IMR-90 (cell line): ENCODE measurements at regions not wholly inside any gene's neighbourhood (a gene's known extent, or its start where the extent isn't known, plus 50 kb on each side); places are given as distances from the start of the nearest gene placed in this dataset.

ENCODE experiments used
- ATAC-seq: fragments of 200-7000 bp; cut with Tn5 transposase; 2 replicates; pipeline ENCODE4 v1.9.1; 2020; ENCODE audit warnings: low read depth, mild to moderate bottlenecking, moderate library complexity
- BruUV-seq: library from RNA; stranded (reverse); fragments of 400-500 nt; replicated peaks from 2 replicates; lab custom pipeline; 2021; lab: Mats Ljungman, UMichigan
- CTCF ChIA-PET: fragments of 300-600 bp; formaldehyde crosslinking; extraction: SDS; loops from one replicate; lab custom pipeline; 2021; ENCODE audit warnings: antibody characterized with exemption; lab: Yijun Ruan, JAX
- POLR2A ChIA-PET: fragments of 300-600 bp; sonication (Branson Sonifier 250); formaldehyde crosslinking; loops from one replicate; lab custom pipeline; 2022; ENCODE audit warnings: antibody characterized with exemption; ENCODE audit not compliant: unreplicated experiment; lab: Charles Lee
- DNase-seq: peaks from one replicate; pipeline ENCODE4 v3.0.0; 2013
- H2AFZ ChIP-seq: replicated peaks from 2 replicates; pipeline ENCODE3; 2013; ENCODE audit warnings: low read length, mild to moderate bottlenecking; ENCODE audit not compliant: poor library complexity
- H2AK5ac ChIP-seq: 2 replicates; pipeline ENCODE4 v1.6.1; 2013; ENCODE audit warnings: low read depth, low read length, inconsistent platforms
- H2AK9ac ChIP-seq: replicated peaks from 2 replicates; pipeline ENCODE3; 2013; ENCODE audit warnings: mild to moderate bottlenecking, low read depth, low read length, moderate library complexity; ENCODE audit not compliant: poor library complexity
- H2BK120ac ChIP-seq: 2 replicates; pipeline ENCODE4 v1.6.1; 2013; ENCODE audit warnings: low read depth, low read length, inconsistent platforms
- H2BK15ac ChIP-seq: 3 replicates; pipeline ENCODE4 v1.6.1; 2013; ENCODE audit warnings: low read depth, low read length, inconsistent platforms
- H2BK20ac ChIP-seq: 2 replicates; pipeline ENCODE4 v1.6.1; 2013; ENCODE audit warnings: low read depth, mild to moderate bottlenecking, inconsistent platforms, low read length, moderate library complexity
- H2BK5ac ChIP-seq: 2 replicates; pipeline ENCODE4 v1.6.1; 2013; ENCODE audit warnings: mild to moderate bottlenecking, low read depth, low read length, inconsistent platforms; ENCODE audit not compliant: poor library complexity, severe bottlenecking
- H3K14ac ChIP-seq: replicated peaks from 2 replicates; pipeline ENCODE4 v1.6.1; 2013; ENCODE audit warnings: low read depth, low read length, inconsistent platforms
- H3K18ac ChIP-seq: 2 replicates; pipeline ENCODE4 v1.6.1; 2013; ENCODE audit warnings: low read depth, low read length, control low read depth
- H3K23ac ChIP-seq: 2 replicates; pipeline ENCODE4 v1.6.1; 2013; ENCODE audit warnings: low read depth, low read length, inconsistent platforms
- H3K27ac ChIP-seq: 2 replicates; pipeline ENCODE4 v1.5.1; 2013; ENCODE audit warnings: mild to moderate bottlenecking, control low read depth, low read length; ENCODE audit not compliant: insufficient read depth
- H3K27me3 ChIP-seq: 2 replicates; pipeline ENCODE4 v1.6.1; 2013; ENCODE audit warnings: low read length; ENCODE audit not compliant: control insufficient read depth, insufficient read depth
- H3K36me3 ChIP-seq: 2 replicates; pipeline ENCODE4 v1.6.1; 2013; ENCODE audit warnings: low read length, mixed read lengths; ENCODE audit not compliant: control insufficient read depth, insufficient read depth
- H3K4ac ChIP-seq: 2 replicates; pipeline ENCODE4 v1.6.1; 2013; ENCODE audit warnings: low read depth, low read length, inconsistent platforms
- H3K4me1 ChIP-seq: 2 replicates; pipeline ENCODE4 v1.6.1; 2013; ENCODE audit warnings: low read length, mixed read lengths; ENCODE audit not compliant: control insufficient read depth, insufficient read depth
- H3K4me2 ChIP-seq: 2 replicates; pipeline ENCODE4 v1.6.1; 2013; ENCODE audit warnings: low read depth, mild to moderate bottlenecking, control low read depth, low read length, moderate library complexity
- H3K4me3 ChIP-seq: 2 replicates; pipeline ENCODE4 v1.5.1; 2013; ENCODE audit warnings: low read depth, mild to moderate bottlenecking, control low read depth, low read length, moderate library complexity; ENCODE audit not compliant: insufficient read depth
- H3K56ac ChIP-seq: 2 replicates; pipeline ENCODE4 v1.6.1; 2013; ENCODE audit warnings: low read length, inconsistent platforms; ENCODE audit not compliant: insufficient read depth; ENCODE audit errors: extremely low read depth
- H3K79me1 ChIP-seq, 2 experiments: 2 replicates each; pipeline ENCODE4 v1.6.1; 2013; ENCODE audit warnings: low read length in 2 of 2, inconsistent platforms in 1 of 2, low read depth in 1 of 2
- H3K9ac ChIP-seq: 2 replicates; pipeline ENCODE4 v1.6.1; 2013; ENCODE audit warnings: low read depth, low read length, control low read depth
- H3K9me1 ChIP-seq: 2 replicates; pipeline ENCODE4 v1.6.1; 2013; ENCODE audit warnings: low read length, inconsistent platforms; ENCODE audit not compliant: insufficient read depth
- H3K9me3 ChIP-seq: 2 replicates; pipeline ENCODE4 v1.6.1; 2013; ENCODE audit warnings: low read length; ENCODE audit not compliant: control insufficient read depth, insufficient read depth
- H4K20me1 ChIP-seq: 2 replicates; pipeline ENCODE4 v1.6.1; 2013; ENCODE audit warnings: low read length, inconsistent platforms; ENCODE audit not compliant: insufficient read depth
- H4K5ac ChIP-seq: 2 replicates; pipeline ENCODE4 v1.6.1; 2013; ENCODE audit warnings: mild to moderate bottlenecking, low read depth, low read length, control low read depth
- H4K8ac ChIP-seq, 2 experiments: 2 replicates each; pipeline ENCODE4 v1.6.1; 2013; ENCODE audit warnings: low read depth in 2 of 2, low read length in 2 of 2, control low read depth in 1 of 2, inconsistent platforms in 1 of 2
- H4K91ac ChIP-seq: 2 replicates; pipeline ENCODE4 v1.6.1; 2013; ENCODE audit warnings: low read depth, low read length, inconsistent platforms; ENCODE audit not compliant: insufficient read depth
- BHLHE40 ChIP-seq: fragments of 150-350 bp; IDR thresholded peaks from 2 replicates; pipeline ENCODE4 v1.6.1; 2016; ENCODE audit warnings: mild to moderate bottlenecking, low read depth, low read length
- CEBPB ChIP-seq: IDR thresholded peaks from 2 replicates; pipeline ENCODE4 v1.6.1; 2012; ENCODE audit warnings: low read depth, low read length, improper control_type of control experiment
- CHD1 ChIP-seq: IDR thresholded peaks from 2 replicates; pipeline ENCODE4 v1.6.1; 2012; ENCODE audit warnings: low read depth, low read length, improper control_type of control experiment
- CTCF ChIP-seq: conservative IDR thresholded peaks from 2 replicates; pipeline ENCODE4 v1.5.1; 2012; ENCODE audit warnings: mild to moderate bottlenecking, low read depth, low read length, improper control_type of control experiment
- ELK1 ChIP-seq: fragments of 150-350 bp; IDR thresholded peaks from 2 replicates; pipeline ENCODE4 v1.6.1; 2016; ENCODE audit warnings: low read depth, mild to moderate bottlenecking, low read length, moderate library complexity, borderline replicate concordance
- FOS ChIP-seq: fragments of 150-350 bp; IDR thresholded peaks from 2 replicates; pipeline ENCODE4 v1.6.1; 2016; ENCODE audit warnings: low read depth, low read length
- MAFK ChIP-seq: IDR thresholded peaks from 2 replicates; pipeline ENCODE4 v1.6.1; 2012; ENCODE audit warnings: low read depth, low read length, improper control_type of control experiment
- MAZ ChIP-seq: IDR thresholded peaks from 2 replicates; pipeline ENCODE4 v1.6.1; 2012; ENCODE audit warnings: low read depth, mild to moderate bottlenecking, low read length, improper control_type of control experiment, moderate library complexity, borderline replicate concordance
- MXI1 ChIP-seq: IDR thresholded peaks from 2 replicates; pipeline ENCODE4 v1.6.1; 2012; ENCODE audit warnings: low read depth, mild to moderate bottlenecking, low read length, moderate library complexity, borderline replicate concordance
- NFE2L2 ChIP-seq: fragments of 150-350 bp; IDR thresholded peaks from 2 replicates; pipeline ENCODE4 v1.6.1; 2016; ENCODE audit warnings: low read depth, mild to moderate bottlenecking, low read length
- POLR2A ChIP-seq: IDR thresholded peaks from 2 replicates; pipeline ENCODE4 v1.6.1; 2012; ENCODE audit warnings: mild to moderate bottlenecking, low read depth, low read length
- RAD21 ChIP-seq: IDR thresholded peaks from 2 replicates; pipeline ENCODE4 v1.6.1; 2012; ENCODE audit warnings: low read length, improper control_type of control experiment
- RCOR1 ChIP-seq: IDR thresholded peaks from 2 replicates; pipeline ENCODE4 v1.6.1; 2012; ENCODE audit warnings: mild to moderate bottlenecking, low read length, improper control_type of control experiment; ENCODE audit not compliant: insufficient replicate concordance
- RFX5 ChIP-seq: IDR thresholded peaks from 2 replicates; pipeline ENCODE4 v1.8.0; 2012; ENCODE audit warnings: low read depth, mild to moderate bottlenecking, low read length, moderate library complexity
- SMC3 ChIP-seq: fragments of 150-350 bp; IDR thresholded peaks from 2 replicates; pipeline ENCODE4 v1.6.1; 2016; ENCODE audit warnings: low read depth, mild to moderate bottlenecking, antibody characterized with exemption, low read length, moderate library complexity
- USF2 ChIP-seq: fragments of 150-350 bp; IDR thresholded peaks from 2 replicates; pipeline ENCODE4 v1.6.1; 2017; ENCODE audit warnings: mild to moderate bottlenecking, antibody characterized with exemption, low read length, low read depth
- WGBS, 2 experiments: methylation state at CpG; one replicate each; pipeline versions ENCODE4 v1.1.5 to v1.1.7; 2013; ENCODE audit warnings: missing lambda C conversion rate in 2 of 2; ENCODE audit not compliant: insufficient read length in 1 of 2; ENCODE audit errors: extremely low coverage in 2 of 2; 5-methylcytosine and 5-hydroxymethylcytosine counted together
- dilution Hi-C: fragments of 300-500 bp; cut with HindIII; formaldehyde crosslinking; loops from one replicate; pipeline ENCODE4 v1.14.3; 2018; ENCODE audit warnings: low sequenced_read_pairs; ENCODE audit not compliant: unreplicated experiment
- in situ Hi-C: fragments of 300-500 bp; cut with MboI; formaldehyde crosslinking; loops from 3 replicates; pipeline ENCODE4 v1.14.3; 2019; ENCODE audit warnings: low sequenced_read_pairs, inconsistent platforms, mixed read lengths
- intact Hi-C: fragments of 100-400 bp; cut with micrococcal nuclease; formaldehyde crosslinking; loops from 2 replicates; pipeline ENCODE4 v1.10.0; 2022

GRCh38 chr16:55954906-55955305 lies 79.7 kb upstream of the CES5A start:
- no peak overlapping the region for H3K4ac ChIP-seq
- intact Hi-C loops (no loop called here), dilution Hi-C loops (no loop called here), in situ Hi-C loops (no loop called here)
- DNase-seq = no peak
- no peak overlapping the region for H3K23ac ChIP-seq
- no peak overlapping the region for H2AFZ ChIP-seq
- H3K79me1 ChIP-seq = no peaks in the 10 kb centered on the region
- H3K4me2 ChIP-seq = no peak overlapping the region
- no peaks in the 10 kb centered on the region for H3K36me3 ChIP-seq
- WGBS, 2 experiments = 71% methylated on average over 1 of the region's 2 CpGs; no CpG with 5 or more reads in 1 of the 2 experiments
- H3K56ac ChIP-seq = no peak overlapping the region
- H3K9me1 ChIP-seq = no peaks in the 10 kb centered on the region
- no peak for TF ChIP-seq SMC3
- no peak for TF ChIP-seq USF2
- TF ChIP-seq RAD21 = no peak
- no peak for TF ChIP-seq RFX5
- TF ChIP-seq BHLHE40 = no peak
- no peak for TF ChIP-seq CHD1
- no peak for TF ChIP-seq ELK1
- TF ChIP-seq CEBPB = no peak
- TF ChIP-seq MAFK = no peak
- TF ChIP-seq MAZ = no peak
- no peak for TF ChIP-seq POLR2A
- no peak for TF ChIP-seq MXI1
- TF ChIP-seq FOS = no peak
- no peak for TF ChIP-seq RCOR1
- no peak for TF ChIP-seq CTCF
- no peak for TF ChIP-seq NFE2L2
- BruUV-seq = no TSS peak
- no peak overlapping the region for H4K8ac ChIP-seq
- no peak overlapping the region for H3K4me3 ChIP-seq
- H3K9me3 ChIP-seq = no peaks in the 10 kb centered on the region
- no peaks in the 10 kb centered on the region; the same call in 1 of the 2 replicates for H3K27me3 ChIP-seq
- H4K20me1 ChIP-seq = no peaks in the 10 kb centered on the region
- no peak overlapping the region for H2BK120ac ChIP-seq
- H2BK15ac ChIP-seq = no peak overlapping the region
- no peak overlapping the region for H2BK20ac ChIP-seq
- no peak overlapping the region for H4K91ac ChIP-seq
- ATAC-seq = no peak
- H3K27ac ChIP-seq = no peak overlapping the region
- H2AK5ac ChIP-seq = no peak overlapping the region
- POLR2A ChIA-PET = no interaction called here
- no peak overlapping the region for H3K14ac ChIP-seq
- CTCF ChIA-PET = no interaction called here
- no peak overlapping the region for H4K5ac ChIP-seq
- H3K9ac ChIP-seq = no peak overlapping the region
- H2AK9ac ChIP-seq = no peak overlapping the region
- H3K18ac ChIP-seq = no peak overlapping the region
- no peaks in the 10 kb centered on the region for H3K4me1 ChIP-seq
- H2BK5ac ChIP-seq = no peak overlapping the region
